ENCODE measurements at regions not wholly inside any gene's neighbourhood (a gene's known extent, or its start where the extent isn't known, plus 50 kb on each side); places are given as distances from the start of the nearest gene placed in this dataset.
A peak's percentile ranks its signal among the peaks of the same experiment; 100 is the strongest.

DNA sequence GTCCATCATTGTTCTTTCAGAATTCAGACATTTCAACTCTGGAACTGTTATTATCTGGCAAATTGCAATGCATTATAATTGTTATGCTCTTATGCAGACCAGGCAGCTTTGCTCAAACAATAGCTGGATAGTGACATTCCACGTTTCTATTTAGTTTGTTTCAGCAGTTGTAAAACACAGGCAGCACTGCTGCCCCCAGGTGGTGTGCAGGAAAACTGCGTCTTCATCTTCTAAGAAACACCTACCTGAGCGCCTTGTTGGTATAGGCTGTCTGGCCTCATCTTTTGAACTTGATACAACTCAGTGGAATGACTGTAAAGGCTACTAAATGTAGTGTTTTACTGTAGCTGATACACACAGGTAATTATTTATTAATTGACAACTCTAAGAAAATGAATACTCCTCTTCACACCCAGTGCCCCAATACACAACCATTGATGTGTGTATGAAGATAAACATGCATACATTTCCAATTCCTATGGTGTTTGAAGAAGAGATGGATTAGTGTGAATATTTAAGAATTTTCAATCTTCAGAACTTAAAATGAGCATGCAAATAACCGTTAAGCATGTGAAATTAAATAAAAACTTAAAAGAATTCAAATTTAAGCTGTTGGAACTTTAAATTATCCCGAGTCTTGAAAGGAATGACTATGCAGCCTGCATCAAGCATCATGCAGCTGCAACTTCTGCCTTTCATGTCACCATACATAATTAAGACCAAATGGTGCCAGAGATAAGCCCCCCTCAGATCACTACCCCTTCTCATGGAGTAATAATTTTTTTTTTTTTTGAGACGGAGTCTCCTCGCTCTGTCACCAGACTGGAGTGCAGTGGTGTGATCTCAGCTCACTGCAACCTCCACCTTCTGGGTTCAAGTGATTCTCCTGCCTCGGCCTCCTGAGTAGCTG is 85.6 kb downstream of the CD8B2 start:
- DNase-seq (ENCODE audit: low spot score) = no peak

DNA sequence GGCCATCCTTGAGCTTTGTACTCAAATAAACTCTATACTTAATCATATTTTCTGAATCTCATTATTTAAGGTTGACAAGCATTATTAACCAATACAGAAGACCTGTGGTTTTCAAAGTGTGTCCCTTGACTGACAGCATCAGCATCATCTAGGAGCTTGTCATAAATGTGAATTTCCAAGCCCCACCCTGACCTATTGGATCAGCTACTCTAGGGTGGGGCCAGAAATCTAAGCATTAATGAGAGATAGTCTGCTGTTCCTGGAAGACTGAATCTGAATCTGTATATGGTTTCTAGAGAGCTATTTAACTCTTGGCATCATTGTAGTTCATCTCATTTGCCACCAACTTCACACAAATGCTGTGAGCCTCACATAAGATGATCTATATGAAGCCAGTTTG is 86.6 kb downstream of the CD8B2 start:
- DNase-seq (ENCODE audit: low spot score) = no peak

DNA sequence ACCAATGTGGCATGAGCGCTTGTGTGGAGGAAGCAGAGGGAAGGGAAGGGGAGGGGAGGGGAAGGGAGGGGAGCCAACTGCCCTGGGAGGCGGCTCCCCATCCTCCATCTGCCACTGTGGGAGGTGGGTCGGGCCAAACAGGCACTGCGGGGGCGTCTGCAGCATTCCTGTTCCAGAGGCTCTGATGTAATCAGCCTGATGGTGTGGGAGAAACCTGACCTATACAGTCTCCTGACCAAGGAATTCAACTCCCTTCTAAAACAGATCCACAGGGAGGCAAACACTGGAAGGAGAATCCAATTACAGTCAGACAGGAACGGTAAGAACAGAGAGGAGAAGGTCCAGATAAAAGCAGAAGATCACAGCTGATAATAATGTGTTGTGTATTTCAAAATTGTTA is 88.8 kb downstream of the CD8B2 start:
- no peak for DNase-seq (ENCODE audit: low spot score)

DNA sequence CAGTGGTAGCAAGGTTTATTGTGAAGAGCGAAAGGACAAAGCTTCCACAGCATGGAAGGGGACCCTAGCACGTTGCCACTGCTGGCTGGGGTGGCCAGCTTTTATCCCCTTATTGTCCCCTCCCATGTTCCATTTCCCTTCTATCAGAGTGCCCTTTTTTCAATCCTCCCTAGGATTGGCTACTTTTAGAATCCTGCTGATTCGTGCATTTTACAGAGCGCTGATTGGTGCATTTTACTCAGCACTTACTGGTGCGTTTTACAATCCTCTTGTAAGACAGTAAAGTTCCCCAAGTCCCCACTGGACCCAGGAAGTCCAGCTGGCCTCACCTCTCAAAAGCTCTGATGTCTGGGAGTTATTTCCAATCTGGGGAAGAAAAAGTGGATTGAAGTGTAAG is 90.1 kb downstream of the CD8B2 start:
- DNase-seq (ENCODE audit: low spot score) = no peak

DNA sequence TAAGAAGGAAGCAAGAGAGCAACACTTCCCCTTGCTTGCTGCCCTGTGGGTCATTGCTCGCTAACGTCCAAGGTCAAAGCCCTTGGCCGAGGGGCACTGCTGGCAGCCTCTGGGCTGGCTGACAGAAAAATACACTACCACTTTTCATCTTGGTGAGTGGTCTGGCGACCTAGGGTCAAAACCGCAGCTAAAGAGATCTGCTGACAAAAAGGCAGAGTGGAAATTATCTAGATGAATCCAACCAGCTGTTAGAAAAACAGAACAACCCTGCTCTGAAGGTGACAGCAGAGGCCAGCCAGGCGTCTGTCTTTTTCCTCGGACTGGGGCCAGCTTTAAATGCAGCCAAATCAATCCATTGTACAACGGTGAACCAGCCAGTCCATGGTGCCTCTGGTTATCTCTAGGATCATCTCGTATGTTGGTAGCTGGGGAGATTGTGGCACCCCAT is 92.6 kb downstream of the CD8B2 start:
- DNase-seq (ENCODE audit: low spot score) = no peak

DNA sequence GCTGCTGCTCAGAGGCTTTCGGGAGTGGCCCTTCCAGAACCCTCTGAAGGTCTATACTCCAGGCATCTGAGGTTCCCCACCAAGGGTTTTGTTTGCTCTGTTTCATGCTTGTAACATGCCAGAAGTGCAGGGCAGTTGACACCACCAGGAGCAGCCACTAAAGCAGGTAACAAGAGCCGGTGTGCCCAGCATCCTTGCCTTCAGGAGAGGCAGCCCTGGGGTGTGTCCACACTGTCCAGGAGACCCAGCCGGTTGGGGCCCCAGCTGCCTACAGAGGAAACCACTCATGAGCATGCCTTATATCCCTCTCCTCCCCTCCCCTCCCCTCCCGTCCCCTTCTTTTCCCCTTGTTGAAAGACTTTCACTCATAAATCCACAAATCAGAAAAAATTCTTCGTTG is 93.1 kb downstream of the CD8B2 start:
- no peak for DNase-seq (ENCODE audit: low spot score)

DNA sequence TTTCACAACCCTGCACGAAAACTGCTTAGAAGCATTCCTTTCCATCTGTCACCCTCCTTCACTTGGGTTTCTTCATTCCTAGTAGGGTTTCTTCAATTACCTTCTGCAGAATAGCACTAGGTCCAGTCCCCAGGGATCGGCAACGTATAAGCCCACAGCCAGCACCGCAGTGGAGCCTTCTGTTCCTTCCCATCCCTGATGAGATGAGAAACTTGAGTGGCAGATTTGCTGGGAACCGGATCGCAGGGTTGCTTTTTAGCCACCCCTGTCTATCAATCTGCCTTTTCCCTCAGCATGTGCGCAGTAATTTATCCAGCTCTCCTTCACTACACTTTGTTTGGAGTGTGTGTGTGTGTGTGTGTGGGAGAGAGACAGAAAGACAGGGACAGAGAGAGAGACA is 94.2 kb downstream of the CD8B2 start:
- DNase-seq (ENCODE audit: low spot score) = no peak

DNA sequence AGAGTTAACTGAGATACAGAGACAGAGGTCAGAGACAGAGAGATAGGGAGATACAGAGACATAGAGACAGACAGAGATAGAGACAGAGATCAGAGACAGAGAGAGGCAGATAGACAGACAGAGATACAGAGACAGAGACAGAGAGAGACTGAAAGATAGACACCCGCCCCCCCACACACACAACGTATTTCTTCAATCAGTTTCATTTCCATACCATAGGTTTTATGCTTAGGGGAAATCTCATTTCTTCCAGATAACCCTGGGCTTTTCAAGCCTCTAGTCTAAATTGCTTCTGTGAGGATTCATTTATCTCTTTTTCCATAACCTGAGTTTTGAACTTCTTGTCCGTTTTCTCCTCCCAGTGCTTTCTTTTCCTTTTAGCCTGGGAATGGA is 94.6 kb downstream of the CD8B2 start:
- no peak for DNase-seq (ENCODE audit: low spot score)

DNA sequence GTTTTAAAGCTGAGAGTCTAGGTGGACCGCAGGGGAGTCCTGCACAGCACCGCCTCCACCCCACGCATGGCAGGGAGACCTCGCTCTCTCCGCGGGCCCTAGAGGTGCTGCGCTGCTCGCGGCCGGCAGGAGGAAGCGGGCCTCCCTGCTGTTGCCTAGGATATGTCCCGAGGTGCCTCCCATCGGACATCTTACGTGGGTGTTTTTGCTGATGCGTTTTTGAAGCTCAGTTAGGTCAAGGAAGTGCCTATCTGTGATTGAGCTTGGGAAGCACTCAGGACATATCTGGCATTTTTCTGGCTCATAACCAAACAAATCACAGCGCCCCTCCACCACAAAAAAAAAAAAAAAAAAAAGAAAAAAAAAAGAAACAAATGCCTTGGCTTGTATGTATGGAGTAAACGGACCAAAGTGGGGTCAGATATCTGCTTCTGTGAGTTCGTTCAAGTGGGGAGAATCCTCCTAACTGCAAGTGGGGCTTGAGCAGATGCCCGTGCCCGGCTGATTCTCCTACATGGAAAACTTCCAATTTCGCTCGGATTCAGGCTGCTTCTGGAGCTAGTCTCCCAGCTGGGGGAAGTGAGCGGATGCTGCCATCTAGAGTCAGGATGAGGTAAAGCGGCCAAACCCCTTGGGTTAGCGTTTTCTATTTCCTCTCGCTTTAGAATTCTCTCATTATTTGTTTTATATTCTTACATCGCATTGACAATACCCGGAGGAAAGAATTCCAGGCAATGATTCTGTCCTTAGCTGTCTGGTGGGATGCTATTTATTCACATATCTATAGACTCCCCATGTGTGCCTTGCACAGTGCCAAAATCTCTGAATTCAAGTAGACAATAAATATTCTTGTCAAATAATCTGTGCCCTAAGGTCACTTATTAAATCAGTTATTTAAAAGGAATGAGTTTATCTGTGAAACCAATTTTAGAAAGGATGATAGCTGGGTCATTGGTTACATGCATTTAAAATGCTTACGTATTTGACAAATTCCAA is 95.3 kb downstream of the CD8B2 start:
- peak; percentile 76 for DNase-seq (ENCODE audit: low spot score)

DNA sequence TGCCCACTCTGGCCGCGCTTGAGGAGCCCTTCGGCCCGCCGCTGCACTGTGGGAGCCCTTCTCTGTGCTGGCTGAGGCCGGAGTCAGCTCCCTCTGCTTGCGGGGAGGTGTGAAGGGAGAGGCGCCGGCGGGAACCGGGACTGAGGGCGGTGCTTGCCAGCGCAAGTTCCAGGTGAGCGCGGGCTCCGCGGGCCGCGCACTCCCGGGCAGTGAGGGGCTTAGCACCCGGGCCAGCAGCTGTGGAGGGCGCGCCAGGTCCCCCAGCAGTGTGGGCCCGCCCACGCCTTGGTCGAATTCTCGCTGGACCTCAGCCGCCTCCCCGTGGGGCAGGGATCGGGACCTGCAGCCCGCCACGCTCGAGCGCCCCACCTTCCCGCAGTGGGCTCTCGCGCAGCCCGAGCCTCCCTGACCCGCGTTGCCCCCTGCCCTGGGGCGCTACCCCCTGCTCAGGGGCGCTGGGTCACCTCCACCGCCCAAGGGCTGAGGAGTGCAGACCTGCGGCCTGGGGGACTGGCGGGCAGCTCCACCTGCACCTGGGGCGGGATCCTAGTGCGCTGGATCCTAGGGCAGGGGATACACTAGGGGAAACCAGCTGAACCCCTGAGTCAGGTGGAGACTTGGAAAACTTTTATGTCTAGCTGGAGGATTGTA is 97.3 kb downstream of the CD8B2 start:
- no peak for DNase-seq (ENCODE audit: low spot score)

DNA sequence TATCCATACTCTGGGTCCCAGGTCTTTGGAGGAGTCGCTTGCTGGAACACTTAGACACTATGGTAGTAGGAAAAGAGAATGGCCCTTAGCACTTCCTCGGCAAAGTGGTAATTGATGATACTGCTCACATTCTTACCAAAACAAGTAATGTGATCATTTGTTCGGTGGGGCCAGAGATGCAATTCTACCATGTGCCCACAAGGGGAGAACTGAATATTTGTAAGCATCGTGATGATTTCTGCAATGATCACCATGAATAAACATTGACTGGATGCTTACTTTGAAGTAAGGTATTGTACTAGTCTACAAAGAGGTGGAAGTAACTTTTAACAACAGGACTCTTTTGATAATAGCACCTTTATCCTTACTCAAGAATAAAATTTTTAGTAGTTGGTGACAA is 109.7 kb downstream of the CD8B2 start:
- no peak for DNase-seq (ENCODE audit: low spot score)

DNA sequence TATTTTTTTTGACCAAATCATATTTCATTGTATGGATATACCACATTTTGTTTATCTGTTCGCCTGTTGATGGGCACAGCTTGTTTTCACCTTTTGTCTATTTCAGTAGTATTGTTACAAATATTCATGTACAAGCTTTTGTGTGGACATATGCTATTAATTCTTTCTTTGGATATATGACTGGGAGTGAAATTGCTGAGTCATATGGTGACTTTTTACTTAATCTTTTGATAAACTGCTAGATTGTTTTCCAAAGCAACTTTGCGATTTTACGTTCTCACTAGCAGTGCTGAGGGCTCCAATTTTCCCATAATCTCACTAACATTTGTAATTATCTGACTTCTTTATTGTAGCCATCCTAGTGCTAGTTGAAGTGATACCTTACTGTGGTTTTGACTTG is 112.4 kb downstream of the CD8B2 start:
- DNase-seq (ENCODE audit: low spot score) = no peak

DNA sequence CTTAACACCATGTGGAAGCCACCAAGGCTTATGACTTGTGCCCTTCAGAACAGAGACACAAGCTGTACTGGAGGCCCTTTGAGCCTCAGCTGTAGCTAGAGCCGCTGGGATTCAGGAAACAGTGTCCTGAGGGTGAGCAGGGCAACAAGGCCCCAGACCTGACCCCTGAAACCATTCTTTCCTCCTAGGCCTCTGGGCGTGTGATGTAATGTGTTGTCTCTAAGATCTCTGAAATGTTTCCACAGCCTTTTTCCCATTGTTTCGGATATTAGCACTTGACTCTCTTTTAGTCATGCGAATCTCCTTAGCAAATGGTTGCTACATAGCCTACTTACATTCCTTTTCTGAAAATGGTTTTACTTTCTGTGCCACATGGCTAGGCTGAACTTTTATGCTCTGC is 114.9 kb downstream of the CD8B2 start:
- DNase-seq (ENCODE audit: low spot score) = no peak

DNA sequence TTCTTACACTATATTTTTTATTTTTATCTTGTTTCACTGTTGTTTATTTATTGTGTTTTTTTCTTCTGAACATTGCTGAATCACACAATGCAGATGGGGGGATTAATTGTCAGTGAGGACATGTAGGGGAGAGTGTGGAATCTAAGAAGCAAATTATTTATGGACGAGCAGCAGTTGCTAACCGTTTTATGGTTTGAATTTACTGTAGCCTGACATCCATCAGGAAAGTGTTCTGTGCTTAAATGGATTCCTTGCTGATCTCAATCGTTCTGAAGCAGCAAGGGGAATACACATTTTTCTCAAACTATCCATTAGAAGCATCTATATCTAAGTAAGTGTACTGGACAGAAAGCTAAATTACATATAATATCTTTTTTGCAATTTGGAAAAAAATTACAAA is 119.5 kb downstream of the CD8B2 start:
- DNase-seq (ENCODE audit: low spot score) = no peak

DNA sequence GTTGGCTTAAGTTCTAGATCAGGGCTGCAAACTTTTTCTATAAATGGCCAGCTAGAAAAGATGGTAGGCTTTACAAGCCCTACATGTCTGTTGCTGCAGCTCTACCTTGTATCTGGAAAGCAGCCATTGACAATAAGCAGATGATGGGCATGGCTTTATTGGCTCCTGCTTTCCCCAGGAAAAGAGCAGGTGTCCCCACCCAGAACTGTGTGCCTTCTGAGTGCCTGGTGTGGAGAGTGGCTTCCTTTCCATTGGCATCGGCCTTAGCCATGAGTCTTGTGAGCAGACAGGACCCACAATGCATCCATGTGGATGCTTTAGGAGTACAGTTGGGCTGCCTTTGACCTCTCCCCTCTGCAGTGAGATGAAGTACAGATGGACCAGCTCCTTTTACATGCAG is 120.2 kb downstream of the CD8B2 start:
- no peak for DNase-seq (ENCODE audit: low spot score)

DNA sequence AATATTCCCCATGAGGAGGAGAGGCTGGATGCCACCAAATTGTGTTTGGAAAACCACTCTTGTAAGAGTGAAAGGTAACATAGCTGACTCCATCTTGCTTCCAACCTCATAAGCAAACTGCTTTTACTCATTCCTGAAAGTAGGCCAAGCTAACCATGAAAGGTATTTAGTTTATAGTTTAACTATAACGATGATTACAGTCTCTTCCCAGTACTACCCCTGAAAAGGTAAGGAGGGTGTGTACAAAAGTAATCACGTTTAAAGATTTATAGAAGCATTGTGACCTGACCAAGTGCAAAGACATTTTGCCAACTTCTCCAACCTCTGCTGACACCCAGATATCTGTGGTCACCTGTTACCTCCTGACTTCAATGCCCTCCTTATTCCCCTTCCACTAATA is 122.6 kb downstream of the CD8B2 start:
- DNase-seq (ENCODE audit: low spot score) = no peak

DNA sequence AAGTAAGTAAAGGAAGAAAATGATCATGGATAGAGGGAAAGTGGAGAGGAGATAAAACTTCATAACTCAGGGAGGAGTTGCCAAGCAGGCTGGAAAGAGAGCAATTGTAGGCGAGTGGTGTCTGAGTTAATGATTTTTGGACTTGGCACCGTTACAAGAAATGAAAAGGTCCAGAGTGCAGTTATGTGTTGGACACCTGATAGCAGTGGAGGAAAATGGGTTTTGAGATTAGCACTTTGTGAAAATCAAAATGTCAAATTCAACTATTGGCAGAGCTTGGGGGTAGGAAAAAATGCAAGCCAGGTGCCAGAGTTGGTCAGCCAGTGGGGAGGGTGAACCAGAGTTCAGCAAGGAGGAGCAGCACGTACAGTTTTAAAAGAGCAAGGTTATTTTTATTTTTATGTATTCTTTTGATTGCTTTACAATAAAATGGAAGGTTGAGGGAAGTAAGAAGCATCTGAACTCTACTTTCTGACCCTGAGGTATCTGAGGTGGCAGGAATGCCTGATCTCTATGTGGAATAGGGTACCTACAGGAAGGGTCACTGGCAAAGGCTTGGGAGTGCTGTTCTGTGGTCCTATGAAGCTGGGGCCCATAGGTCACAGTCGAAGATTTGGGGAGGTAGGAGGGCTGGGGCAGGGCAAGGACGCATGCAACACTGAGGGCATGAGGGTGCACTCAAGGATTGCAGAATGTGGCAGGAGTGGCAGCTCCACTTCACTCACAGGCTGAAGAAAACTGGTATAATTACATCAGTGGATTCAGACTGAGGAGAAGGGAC is 127.5 kb downstream of the CD8B2 start:
- no peak for DNase-seq (ENCODE audit: low spot score)

DNA sequence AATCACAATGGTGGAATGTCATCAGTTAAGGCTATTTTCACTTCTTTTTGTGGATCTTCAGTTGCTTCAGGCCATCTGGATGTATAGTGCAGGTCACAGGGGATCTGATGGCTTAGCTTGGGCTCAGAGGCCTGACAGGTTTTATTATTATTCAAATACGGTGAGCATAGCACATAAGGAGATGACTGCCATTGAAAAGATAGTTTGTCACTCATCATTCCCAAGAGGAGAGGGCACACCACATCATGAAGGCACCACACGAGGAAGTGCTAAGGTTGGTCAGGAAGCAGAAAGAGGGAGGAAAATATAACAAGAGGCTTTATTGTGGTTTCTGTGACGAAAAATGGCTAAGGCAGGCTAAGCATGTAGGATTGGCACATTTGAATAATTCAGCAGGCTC is 131.4 kb downstream of the CD8B2 start:
- no peak for DNase-seq (ENCODE audit: low spot score)

DNA sequence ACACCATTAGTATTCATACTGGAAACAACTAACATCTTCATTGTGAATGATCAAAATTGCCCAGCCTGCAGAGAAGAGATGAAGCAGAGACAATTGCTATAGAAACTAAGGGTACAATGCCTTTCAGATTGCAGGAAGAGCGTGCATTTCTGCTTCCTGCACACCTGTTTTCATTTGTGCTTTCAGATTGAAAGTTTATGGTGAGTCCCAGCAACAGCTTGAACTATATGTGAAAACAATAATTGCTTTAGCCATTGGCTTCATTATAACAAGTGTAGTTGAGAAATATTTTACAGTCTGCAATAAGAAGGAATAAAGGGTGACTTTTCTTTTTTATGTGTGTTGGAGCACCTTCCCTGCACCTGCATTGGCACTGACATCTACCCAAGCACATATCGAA is 136.3 kb downstream of the CD8B2 start:
- DNase-seq (ENCODE audit: low spot score) = no peak

DNA sequence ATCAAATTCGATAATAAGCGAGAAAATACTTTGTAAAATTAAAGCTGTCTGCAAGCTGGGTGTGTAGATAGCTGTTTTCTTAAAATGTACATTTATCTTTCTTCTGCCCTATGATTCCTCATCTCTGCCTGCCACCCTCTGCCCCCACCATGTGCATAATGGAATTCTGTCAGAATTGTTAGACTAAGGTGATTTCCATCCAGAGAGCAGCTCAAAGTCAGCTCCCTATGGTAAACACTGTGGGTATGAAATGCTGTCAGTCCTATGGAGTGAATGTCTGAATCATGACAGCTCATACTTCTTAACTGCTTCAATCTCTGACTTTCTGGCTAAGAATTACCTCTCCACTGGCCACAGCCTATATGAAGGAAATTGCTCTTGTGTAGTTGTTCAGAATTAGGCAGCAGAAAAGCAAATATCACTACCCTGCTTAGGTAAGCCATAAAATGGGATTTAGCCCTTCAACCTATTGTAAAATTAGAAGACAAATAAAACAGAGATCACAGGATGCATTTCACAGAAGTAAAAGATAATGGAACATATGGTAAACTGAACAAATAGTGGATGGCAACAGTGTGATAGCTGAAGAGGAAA is 137.7 kb downstream of the CD8B2 start:
- DNase-seq (ENCODE audit: low spot score) = no peak

DNA sequence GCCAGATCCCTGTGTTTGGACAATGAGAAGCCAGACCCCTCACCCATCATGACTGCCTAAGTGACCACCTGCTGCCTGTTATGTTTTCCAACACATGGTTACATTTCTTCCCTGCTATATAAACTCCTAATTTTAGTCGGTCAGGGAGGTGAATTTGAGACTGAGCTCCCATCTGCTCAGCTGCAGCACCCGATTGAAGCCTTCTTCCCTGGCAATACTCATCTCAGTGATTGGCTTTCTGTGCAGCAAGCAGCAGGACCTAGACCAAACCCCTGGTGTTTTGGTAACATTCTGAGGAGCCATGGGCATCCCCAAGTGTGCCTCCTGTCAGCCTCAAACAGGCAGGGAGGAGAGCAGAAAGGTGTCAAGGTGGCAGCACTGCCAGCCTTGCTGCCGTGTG is 141.2 kb downstream of the CD8B2 start:
- no peak for DNase-seq (ENCODE audit: low spot score)

All from kidney capillary endothelial cell (primary cell).